H9 (cell line): ENCODE measurements at regions not wholly inside any gene's neighbourhood (a gene's known extent, or its start where the extent isn't known, plus 50 kb on each side); places are given as distances from the start of the nearest gene placed in this dataset.

Experiments used
- DNase-seq: peaks from one replicate; pipeline ENCODE4 v3.0.0-alpha.2; 2017
- H2AFZ ChIP-seq: one replicate; pipeline ENCODE4 v1.6.1; 2013; ENCODE audit warnings: mild to moderate bottlenecking, low read length, control low read depth, moderate library complexity
- H2AK5ac ChIP-seq: 2 replicates; pipeline ENCODE4 v1.6.1; 2013; ENCODE audit warnings: low read length, control low read depth, mixed read lengths; ENCODE audit not compliant: insufficient read length
- H2BK120ac ChIP-seq: one replicate; pipeline ENCODE4 v1.6.1; 2013; ENCODE audit warnings: low read depth, mild to moderate bottlenecking, low read length, control low read depth, inconsistent platforms; ENCODE audit not compliant: poor library complexity, severe bottlenecking
- H2BK12ac ChIP-seq: 2 replicates; pipeline ENCODE4 v1.6.1; 2013; ENCODE audit warnings: low read length, control low read depth, mixed read lengths, low read depth; ENCODE audit not compliant: insufficient read length
- H2BK15ac ChIP-seq: 2 replicates; pipeline ENCODE4 v1.6.1; 2013; ENCODE audit warnings: low read depth, low read length, control low read depth
- H2BK20ac ChIP-seq: one replicate; pipeline ENCODE4 v1.6.1; 2013; ENCODE audit warnings: low read depth, mild to moderate bottlenecking, low read length, control low read depth, inconsistent platforms; ENCODE audit not compliant: poor library complexity, severe bottlenecking
- H2BK5ac ChIP-seq: 2 replicates; pipeline ENCODE4 v1.6.1; 2013; ENCODE audit warnings: low read length, control low read depth, mixed read lengths; ENCODE audit not compliant: insufficient read length
- H3K14ac ChIP-seq: 2 replicates; pipeline ENCODE4 v1.6.1; 2013; ENCODE audit warnings: low read length, control low read depth; ENCODE audit not compliant: insufficient read depth
- H3K18ac ChIP-seq: 2 replicates; pipeline ENCODE4 v1.6.1; 2013; ENCODE audit warnings: low read depth, mild to moderate bottlenecking, mixed read lengths, low read length, control low read depth; ENCODE audit not compliant: insufficient read length
- H3K23ac ChIP-seq: 2 replicates; pipeline ENCODE4 v1.6.1; 2013; ENCODE audit warnings: low read length, control low read depth, mixed read lengths, low read depth; ENCODE audit not compliant: insufficient read length
- H3K23me2 ChIP-seq: 2 replicates; pipeline ENCODE4 v1.6.1; 2013; ENCODE audit warnings: low read depth, mild to moderate bottlenecking, mixed read lengths, low read length, control low read depth; ENCODE audit not compliant: insufficient read length, poor library complexity, severe bottlenecking
- H3K27ac ChIP-seq: 2 replicates; pipeline ENCODE4 v1.5.1; 2013; ENCODE audit warnings: low read length, control low read depth, mixed read lengths, low read depth; ENCODE audit not compliant: insufficient read length
- H3K27me3 ChIP-seq: 2 replicates; pipeline ENCODE4 v1.6.1; 2013; ENCODE audit warnings: low read length, control low read depth, inconsistent platforms; ENCODE audit not compliant: insufficient read depth
- H3K4ac ChIP-seq: 2 replicates; pipeline ENCODE4 v1.6.1; 2013; ENCODE audit warnings: low read depth, mild to moderate bottlenecking, control low read depth, inconsistent platforms, low read length, moderate library complexity
- H3K4me1 ChIP-seq: 2 replicates; pipeline ENCODE4 v1.6.1; 2013; ENCODE audit warnings: low read length, control low read depth, inconsistent platforms; ENCODE audit not compliant: insufficient read depth
- H3K4me2 ChIP-seq: 2 replicates; pipeline ENCODE4 v1.6.1; 2013; ENCODE audit warnings: low read length, control low read depth, mixed read lengths; ENCODE audit not compliant: insufficient read length, insufficient read depth
- H3K56ac ChIP-seq: 2 replicates; pipeline ENCODE4 v1.6.1; 2013; ENCODE audit warnings: low read depth, mild to moderate bottlenecking, mixed read lengths, low read length, control low read depth; ENCODE audit not compliant: insufficient read length
- H3K79me1 ChIP-seq: 2 replicates; pipeline ENCODE4 v1.6.1; 2013; ENCODE audit warnings: low read depth, mild to moderate bottlenecking, moderate library complexity, low read length, control low read depth, inconsistent platforms; ENCODE audit not compliant: insufficient read depth, poor library complexity, severe bottlenecking
- H3K79me2 ChIP-seq: 2 replicates; pipeline ENCODE4 v1.6.1; 2013; ENCODE audit warnings: low read length, control low read depth, inconsistent platforms; ENCODE audit not compliant: insufficient read depth
- H3K9ac ChIP-seq: 2 replicates; pipeline ENCODE4 v1.6.1; 2013; ENCODE audit warnings: low read length, control low read depth, mixed read lengths; ENCODE audit not compliant: insufficient read length; ENCODE audit errors: extremely low read depth
- H3K9me3 ChIP-seq: one replicate; pipeline ENCODE4 v1.6.1; 2013; ENCODE audit warnings: low read depth, low read length, inconsistent platforms; ENCODE audit not compliant: control insufficient read depth
- H3T11ph ChIP-seq: one replicate; pipeline ENCODE4 v1.6.1; 2013; ENCODE audit warnings: mild to moderate bottlenecking, low read length, control low read depth, inconsistent platforms
- H4K20me1 ChIP-seq: one replicate; pipeline ENCODE4 v1.6.1; 2013; ENCODE audit not compliant: control insufficient read depth, insufficient read length, insufficient read depth
- H4K5ac ChIP-seq: 2 replicates; pipeline ENCODE4 v1.6.1; 2013; ENCODE audit warnings: low read depth, mild to moderate bottlenecking, mixed read lengths, low read length, control low read depth; ENCODE audit not compliant: insufficient read length
- H4K8ac ChIP-seq: replicated peaks from 2 replicates; pipeline ENCODE4 v1.6.1; 2013; ENCODE audit warnings: low read length, control low read depth, mixed read lengths, low read depth; ENCODE audit not compliant: insufficient read length
- H4K91ac ChIP-seq: 2 replicates; pipeline ENCODE4 v1.6.1; 2013; ENCODE audit warnings: low read depth, mild to moderate bottlenecking, moderate library complexity, mixed read lengths, low read length, control low read depth; ENCODE audit not compliant: insufficient read length
- H3K27ac Mint-ChIP-seq, 3 experiments: 2 replicates in 2 of 3; 3 replicates in 1 of 3; pipeline ENCODE4 v1.8.0; 2020 to 2021; ENCODE audit warnings: mixed read lengths in 3 of 3, mild to moderate bottlenecking in 1 of 3, moderate library complexity in 1 of 3
- H3K27me3 Mint-ChIP-seq: 2 replicates; pipeline ENCODE4 v1.8.0; 2021; ENCODE audit warnings: low read depth, mild to moderate bottlenecking, moderate library complexity, mixed read lengths
- H3K36me3 Mint-ChIP-seq, 3 experiments: 2 replicates in 2 of 3; 3 replicates in 1 of 3; pipeline ENCODE4 v1.8.0; 2020 to 2021; ENCODE audit warnings: low read depth in 3 of 3, mixed read lengths in 3 of 3; ENCODE audit not compliant: insufficient read depth in 1 of 3
- H3K4me1 Mint-ChIP-seq, 2 experiments: 2 replicates each; pipeline ENCODE4 v1.8.0; 2020; ENCODE audit warnings: mixed read lengths in 2 of 2
- H3K4me3 Mint-ChIP-seq, 2 experiments: 2 replicates in 1 of 2; 3 replicates in 1 of 2; pipeline ENCODE4 v1.8.0; 2020 to 2021; ENCODE audit warnings: mild to moderate bottlenecking in 2 of 2, mixed read lengths in 2 of 2, moderate library complexity in 1 of 2
- H3K9me3 Mint-ChIP-seq, 2 experiments: 2 replicates in 1 of 2; 3 replicates in 1 of 2; pipeline ENCODE4 v1.8.0; 2020; ENCODE audit warnings: mild to moderate bottlenecking in 2 of 2, mixed read lengths in 2 of 2, moderate library complexity in 1 of 2
- WGBS: extraction: QIAGEN DNeasy Blood & Tissue Kit; methylation state at CpG from one replicate; pipeline ENCODE4 v1.1.7; 2013; ENCODE audit warnings: missing lambda C conversion rate, low lambda C conversion rate, mixed read lengths; ENCODE audit not compliant: insufficient read length; ENCODE audit errors: extremely low coverage; 5-methylcytosine and 5-hydroxymethylcytosine counted together
- TF ChIP-seq, protein P1 (sequence below): fragments of 200-600 bp; sonication (generic); conservative IDR thresholded peaks from 3 replicates; pipeline ENCODE4 v1.8.0; 2021; ENCODE audit warnings: antibody characterized with exemption, mild to moderate bottlenecking

DNA sequence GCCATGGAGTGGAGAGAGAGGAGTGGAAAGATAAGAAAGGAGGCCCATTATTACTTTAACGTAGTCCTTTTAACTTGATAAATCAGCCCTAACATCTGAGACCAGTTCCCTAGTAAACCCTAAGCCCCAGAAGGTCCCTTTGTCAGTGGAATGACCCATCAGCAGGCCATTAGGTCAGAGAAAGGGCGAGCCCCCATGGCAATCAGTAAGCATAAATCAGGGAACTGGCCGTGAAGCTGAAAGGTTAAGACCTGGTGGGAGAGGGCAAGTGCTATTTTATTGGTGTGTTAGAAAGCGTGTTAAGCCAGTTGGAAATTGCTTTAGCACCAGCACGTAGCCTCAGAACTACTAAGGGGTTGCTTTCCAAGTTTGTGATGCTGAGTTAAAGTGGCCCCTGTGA lies 708.0 kb downstream of the BCL11B start:
- no peak overlapping the region for H3K14ac ChIP-seq
- no CpG with 5 or more reads among the region's 5 CpGs for WGBS

More for the DNA sequence above, 708.0 kb downstream of the BCL11B start:
- Histone ChIP-seq H4K91ac (no peak overlapping the region), H3K79me2 (no peaks in the 10 kb centered on the region), H3K27ac (no peak overlapping the region), H3K27me3 (no peaks in the 10 kb centered on the region), H4K20me1 (no peaks in the 10 kb centered on the region), H3K4me1 (no peaks in the 10 kb centered on the region), H3K4ac (no peak overlapping the region), H3K23ac (no peak overlapping the region), H3T11ph (no peak overlapping the region), H4K8ac (no peak overlapping the region), H4K5ac (no peak overlapping the region), H2BK5ac (no peak overlapping the region), H3K56ac (no peak overlapping the region), H3K9me3 (no peaks in the 10 kb centered on the region), H3K9ac (no peak overlapping the region), H3K18ac (no peak overlapping the region), H3K79me1 (no peaks in the 10 kb centered on the region), H2BK15ac (no peak overlapping the region), H3K23me2 (no peaks in the 10 kb centered on the region), H2BK120ac (no peak overlapping the region), H3K4me2 (no peak overlapping the region), H2AFZ (no peak overlapping the region), H2AK5ac (no peak overlapping the region), H2BK20ac (no peak overlapping the region), H2BK12ac (no peak overlapping the region)
- Mint-ChIP-seq H3K4me3 (no peak overlapping the region), H3K27ac (no peak overlapping the region; a peak in 1 of 7 replicates), H3K36me3 (no peaks in the 10 kb centered on the region; a peak in 1 of 7 replicates), H3K9me3 (peaks cover 7% of the 10 kb centered on the region in 2 experiments; a peak in 4 of 5 replicates), H3K27me3 (no peaks in the 10 kb centered on the region; the same call in 1 of the 2 replicates), H3K4me1 (peaks cover 5% of the 10 kb centered on the region in 2 experiments; a peak in 3 of 4 replicates)
- TF ChIP-seq, protein P1, sequence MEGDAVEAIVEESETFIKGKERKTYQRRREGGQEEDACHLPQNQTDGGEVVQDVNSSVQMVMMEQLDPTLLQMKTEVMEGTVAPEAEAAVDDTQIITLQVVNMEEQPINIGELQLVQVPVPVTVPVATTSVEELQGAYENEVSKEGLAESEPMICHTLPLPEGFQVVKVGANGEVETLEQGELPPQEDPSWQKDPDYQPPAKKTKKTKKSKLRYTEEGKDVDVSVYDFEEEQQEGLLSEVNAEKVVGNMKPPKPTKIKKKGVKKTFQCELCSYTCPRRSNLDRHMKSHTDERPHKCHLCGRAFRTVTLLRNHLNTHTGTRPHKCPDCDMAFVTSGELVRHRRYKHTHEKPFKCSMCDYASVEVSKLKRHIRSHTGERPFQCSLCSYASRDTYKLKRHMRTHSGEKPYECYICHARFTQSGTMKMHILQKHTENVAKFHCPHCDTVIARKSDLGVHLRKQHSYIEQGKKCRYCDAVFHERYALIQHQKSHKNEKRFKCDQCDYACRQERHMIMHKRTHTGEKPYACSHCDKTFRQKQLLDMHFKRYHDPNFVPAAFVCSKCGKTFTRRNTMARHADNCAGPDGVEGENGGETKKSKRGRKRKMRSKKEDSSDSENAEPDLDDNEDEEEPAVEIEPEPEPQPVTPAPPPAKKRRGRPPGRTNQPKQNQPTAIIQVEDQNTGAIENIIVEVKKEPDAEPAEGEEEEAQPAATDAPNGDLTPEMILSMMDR: no peak
- DNase-seq: no peak
